ENCODE measurements at regions not wholly inside any gene's neighbourhood (a gene's known extent, or its start where the extent isn't known, plus 50 kb on each side); places are given as distances from the start of the nearest gene placed in this dataset.

GRCh38 chr7:106779877-106780276 lies 85.2 kb upstream of the PIK3CG start:
- 92% methylated on average over 4 of the region's 4 CpGs for WGBS (ENCODE audit: insufficient coverage)
- Histone ChIP-seq H3K27ac (ENCODE audit: low read length) (no peak overlapping the region), H3K27me3 (ENCODE audit: control insufficient read depth, insufficient read depth, low read length) (no peaks in the 10 kb centered on the region), H3K36me3 (ENCODE audit: control insufficient read depth, insufficient read depth, low read length) (no peaks in the 10 kb centered on the region), H3K4me1 (ENCODE audit: control insufficient read depth, insufficient read depth, low read length) (no peaks in the 10 kb centered on the region), H3K9me3 (ENCODE audit: control insufficient read depth, insufficient read depth, low read length) (no peaks in the 10 kb centered on the region), H3K4me3 (ENCODE audit: low read length) (no peak overlapping the region)
- H3K36me3 Mint-ChIP-seq: no peaks in the 10 kb centered on the region
- TF ChIP-seq, protein P1, sequence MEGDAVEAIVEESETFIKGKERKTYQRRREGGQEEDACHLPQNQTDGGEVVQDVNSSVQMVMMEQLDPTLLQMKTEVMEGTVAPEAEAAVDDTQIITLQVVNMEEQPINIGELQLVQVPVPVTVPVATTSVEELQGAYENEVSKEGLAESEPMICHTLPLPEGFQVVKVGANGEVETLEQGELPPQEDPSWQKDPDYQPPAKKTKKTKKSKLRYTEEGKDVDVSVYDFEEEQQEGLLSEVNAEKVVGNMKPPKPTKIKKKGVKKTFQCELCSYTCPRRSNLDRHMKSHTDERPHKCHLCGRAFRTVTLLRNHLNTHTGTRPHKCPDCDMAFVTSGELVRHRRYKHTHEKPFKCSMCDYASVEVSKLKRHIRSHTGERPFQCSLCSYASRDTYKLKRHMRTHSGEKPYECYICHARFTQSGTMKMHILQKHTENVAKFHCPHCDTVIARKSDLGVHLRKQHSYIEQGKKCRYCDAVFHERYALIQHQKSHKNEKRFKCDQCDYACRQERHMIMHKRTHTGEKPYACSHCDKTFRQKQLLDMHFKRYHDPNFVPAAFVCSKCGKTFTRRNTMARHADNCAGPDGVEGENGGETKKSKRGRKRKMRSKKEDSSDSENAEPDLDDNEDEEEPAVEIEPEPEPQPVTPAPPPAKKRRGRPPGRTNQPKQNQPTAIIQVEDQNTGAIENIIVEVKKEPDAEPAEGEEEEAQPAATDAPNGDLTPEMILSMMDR (IDR thresholded peaks at IDR 0.05): no peak
- H3K27ac Mint-ChIP-seq: no peak overlapping the region
- intact Hi-C loops (cut with micrococcal nuclease): no loop called here
- no peaks in the 10 kb centered on the region for H3K9me3 Mint-ChIP-seq
- H3K4me3 Mint-ChIP-seq: no peak overlapping the region
- ATAC-seq: no peak
- DNase-seq: no peak
- H3K4me1 Mint-ChIP-seq: no peaks in the 10 kb centered on the region
- peaks cover 0 to 13% of the 10 kb centered on the region in 2 donors for H3K27me3 Mint-ChIP-seq (ENCODE audit: low read depth in 2 of 2)

GRCh38 chr7:106781007-106781406 lies 84.1 kb upstream of the PIK3CG start:
- H3K27ac Mint-ChIP-seq: no peak overlapping the region
- H3K27me3 ChIP-seq (ENCODE audit: control insufficient read depth, insufficient read depth, low read length): no peaks in the 10 kb centered on the region

GRCh38 chr7:106781828-106782544 lies 83.1 kb upstream of the PIK3CG start:
- no peaks in the 10 kb centered on the region for H3K27me3 ChIP-seq (ENCODE audit: control insufficient read depth, insufficient read depth, low read length)
- Mint-ChIP-seq H3K36me3 (no peaks in the 10 kb centered on the region), H3K9me3 (no peaks in the 10 kb centered on the region), H3K4me3 (no peak overlapping the region), H3K27me3 (ENCODE audit: low read depth in 2 of 2) (peaks cover 0 to 5% of the 10 kb centered on the region in 2 donors), H3K4me1 (no peaks in the 10 kb centered on the region), H3K27ac (no peak overlapping the region)
- no peaks in the 10 kb centered on the region for H3K4me1 ChIP-seq (ENCODE audit: control insufficient read depth, insufficient read depth, low read length)
- DNase-seq (no peak), ATAC-seq (no peak)
- no CpG with 5 or more reads among the region's 1 CpG for WGBS (ENCODE audit: insufficient coverage)
- no peaks in the 10 kb centered on the region for H3K9me3 ChIP-seq (ENCODE audit: control insufficient read depth, insufficient read depth, low read length)
- no peak overlapping the region for H3K4me3 ChIP-seq (ENCODE audit: low read length)
- no peaks in the 10 kb centered on the region for H3K36me3 ChIP-seq (ENCODE audit: control insufficient read depth, insufficient read depth, low read length)
- intact Hi-C loops (cut with micrococcal nuclease): no loop called here
- no peak overlapping the region for H3K27ac ChIP-seq (ENCODE audit: low read length)
- TF ChIP-seq, protein P1 (IDR thresholded peaks at IDR 0.05): no peak

More at GRCh38 chr7:106781007-106781406, 84.1 kb upstream of the PIK3CG start:
- H3K9me3 ChIP-seq (ENCODE audit: control insufficient read depth, insufficient read depth, low read length): no peaks in the 10 kb centered on the region
- H3K4me3 ChIP-seq (ENCODE audit: low read length): no peak overlapping the region
- 100% methylated on average over 1 of the region's 2 CpGs for WGBS (ENCODE audit: insufficient coverage)
- DNase-seq: no peak
- H3K27me3 Mint-ChIP-seq (ENCODE audit: low read depth in 2 of 2): peaks cover 0 to 12% of the 10 kb centered on the region in 2 donors
- H3K27ac ChIP-seq (ENCODE audit: low read length): no peak overlapping the region
- H3K36me3 Mint-ChIP-seq: no peaks in the 10 kb centered on the region
- H3K36me3 ChIP-seq (ENCODE audit: control insufficient read depth, insufficient read depth, low read length): no peaks in the 10 kb centered on the region
- TF ChIP-seq, protein P1 (IDR thresholded peaks at IDR 0.05): no peak
- ATAC-seq: no peak
- no peaks in the 10 kb centered on the region for H3K4me1 ChIP-seq (ENCODE audit: control insufficient read depth, insufficient read depth, low read length)
- intact Hi-C loops (cut with micrococcal nuclease): no loop called here
- no peak overlapping the region for H3K4me3 Mint-ChIP-seq
- no peaks in the 10 kb centered on the region for H3K4me1 Mint-ChIP-seq
- H3K9me3 Mint-ChIP-seq: no peaks in the 10 kb centered on the region

DNA sequence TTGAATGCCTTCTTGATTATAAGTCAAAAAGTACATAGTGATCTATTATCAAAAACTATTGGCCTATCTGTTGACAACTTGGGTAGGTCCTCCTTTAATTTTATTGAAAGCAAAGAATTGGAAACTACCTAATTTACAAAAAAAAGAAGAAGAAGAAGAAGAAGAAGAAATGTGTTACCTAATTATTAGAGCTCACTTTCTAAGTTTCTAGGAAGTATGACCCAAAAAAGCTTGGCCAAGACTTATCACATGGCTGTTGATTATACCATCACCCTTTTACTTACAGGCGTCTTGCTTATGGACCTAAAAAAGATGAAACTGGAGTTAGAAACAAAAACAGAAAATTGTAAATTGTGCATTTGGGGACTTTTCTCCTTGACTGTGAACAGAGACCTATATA lies 81.8 kb upstream of the PIK3CG start:
- ATAC-seq: no peak
- intact Hi-C loops (cut with micrococcal nuclease): no loop called here

More for the DNA sequence above, 81.8 kb upstream of the PIK3CG start:
- Histone ChIP-seq H3K4me3 (ENCODE audit: low read length) (no peak overlapping the region), H3K27ac (ENCODE audit: low read length) (no peak overlapping the region), H3K4me1 (ENCODE audit: control insufficient read depth, insufficient read depth, low read length) (no peaks in the 10 kb centered on the region), H3K36me3 (ENCODE audit: control insufficient read depth, insufficient read depth, low read length) (no peaks in the 10 kb centered on the region), H3K9me3 (ENCODE audit: control insufficient read depth, insufficient read depth, low read length) (no peaks in the 10 kb centered on the region), H3K27me3 (ENCODE audit: control insufficient read depth, insufficient read depth, low read length) (no peaks in the 10 kb centered on the region)
- no peak for DNase-seq
- Mint-ChIP-seq H3K4me1 (no peaks in the 10 kb centered on the region), H3K4me3 (no peak overlapping the region), H3K9me3 (no peaks in the 10 kb centered on the region), H3K27ac (no peak overlapping the region), H3K36me3 (no peaks in the 10 kb centered on the region), H3K27me3 (ENCODE audit: low read depth in 2 of 2) (peaks cover 0 to 6% of the 10 kb centered on the region in 2 donors)
- no CpG with 5 or more reads among the region's 1 CpG for WGBS (ENCODE audit: insufficient coverage)
- TF ChIP-seq, protein P1 (IDR thresholded peaks at IDR 0.05): no peak
